HepG2 (cell line): ENCODE measurements at regions not wholly inside any gene's neighbourhood (a gene's known extent, or its start where the extent isn't known, plus 50 kb on each side); places are given as distances from the start of the nearest gene placed in this dataset.
"Not testable (repeated sequence)": the region's sequence is repeated elsewhere in the genome, so short reads cannot be mapped to it uniquely, and the experiment has no call there.

Experiments used
- FOXP1 ChIP-seq, 2 experiments: fragments of 450-650 bp in 1 of 2; IDR thresholded peaks; 2 replicates each; pipeline ENCODE4 v1.6.1; 2017 to 2018; ENCODE audit warnings: antibody characterized with exemption in 1 of 2
- SRSF4 ChIP-seq: fragments of 200-400 bp; formaldehyde crosslinking; IDR thresholded peaks from one replicate; pipeline ENCODE4 v1.6.1; 2018; ENCODE audit warnings: mild to moderate bottlenecking, low read depth, low read length, moderate library complexity; ENCODE audit not compliant: poor library complexity, severe bottlenecking
- TF ChIP-seq, protein P1 (sequence below): sonication (generic); formaldehyde crosslinking; IDR thresholded peaks from 2 replicates; pipeline ENCODE4 v1.4.0; 2020; ENCODE audit warnings: mild to moderate bottlenecking, missing genetic modification reagents
- TF ChIP-seq, protein P2 (sequence below): sonication (generic); formaldehyde crosslinking; IDR thresholded peaks from 2 replicates; pipeline ENCODE4 v1.5.0; 2020; ENCODE audit warnings: missing genetic modification reagents
- TF ChIP-seq, protein P3 (sequence below): sonication (generic); formaldehyde crosslinking; IDR thresholded peaks from 2 replicates; pipeline ENCODE4 v1.9.0; 2021; ENCODE audit warnings: missing genetic modification reagents, borderline replicate concordance

- not testable (repeated sequence) for TF ChIP-seq SRSF4; FOXP1 (IDR thresholded peaks at IDR 0.05); FOXP1 (CRISPR knock-in tag; IDR thresholded peaks at IDR 0.05)
- TF ChIP-seq, protein P1, sequence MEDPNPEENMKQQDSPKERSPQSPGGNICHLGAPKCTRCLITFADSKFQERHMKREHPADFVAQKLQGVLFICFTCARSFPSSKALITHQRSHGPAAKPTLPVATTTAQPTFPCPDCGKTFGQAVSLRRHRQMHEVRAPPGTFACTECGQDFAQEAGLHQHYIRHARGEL (CRISPR knock-in tag) = not testable (repeated sequence)
- TF ChIP-seq, protein P2, sequence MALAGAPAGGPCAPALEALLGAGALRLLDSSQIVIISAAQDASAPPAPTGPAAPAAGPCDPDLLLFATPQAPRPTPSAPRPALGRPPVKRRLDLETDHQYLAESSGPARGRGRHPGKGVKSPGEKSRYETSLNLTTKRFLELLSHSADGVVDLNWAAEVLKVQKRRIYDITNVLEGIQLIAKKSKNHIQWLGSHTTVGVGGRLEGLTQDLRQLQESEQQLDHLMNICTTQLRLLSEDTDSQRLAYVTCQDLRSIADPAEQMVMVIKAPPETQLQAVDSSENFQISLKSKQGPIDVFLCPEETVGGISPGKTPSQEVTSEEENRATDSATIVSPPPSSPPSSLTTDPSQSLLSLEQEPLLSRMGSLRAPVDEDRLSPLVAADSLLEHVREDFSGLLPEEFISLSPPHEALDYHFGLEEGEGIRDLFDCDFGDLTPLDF = not testable (repeated sequence)
- TF ChIP-seq, protein P3, sequence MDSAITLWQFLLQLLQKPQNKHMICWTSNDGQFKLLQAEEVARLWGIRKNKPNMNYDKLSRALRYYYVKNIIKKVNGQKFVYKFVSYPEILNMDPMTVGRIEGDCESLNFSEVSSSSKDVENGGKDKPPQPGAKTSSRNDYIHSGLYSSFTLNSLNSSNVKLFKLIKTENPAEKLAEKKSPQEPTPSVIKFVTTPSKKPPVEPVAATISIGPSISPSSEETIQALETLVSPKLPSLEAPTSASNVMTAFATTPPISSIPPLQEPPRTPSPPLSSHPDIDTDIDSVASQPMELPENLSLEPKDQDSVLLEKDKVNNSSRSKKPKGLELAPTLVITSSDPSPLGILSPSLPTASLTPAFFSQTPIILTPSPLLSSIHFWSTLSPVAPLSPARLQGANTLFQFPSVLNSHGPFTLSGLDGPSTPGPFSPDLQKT (CRISPR knock-in tag) = not testable (repeated sequence)
These were observed 1272.9 kb upstream of the CITED2 start for GRCh38 chr6:140647322-140647721.
